WERI-Rb-1 (cell line): ENCODE measurements at regions not wholly inside any gene's neighbourhood (a gene's known extent, or its start where the extent isn't known, plus 50 kb on each side); places are given as distances from the start of the nearest gene placed in this dataset.
"Not testable (repeated sequence)": the region's sequence is repeated elsewhere in the genome, so short reads cannot be mapped to it uniquely, and the experiment has no call there.

Source experiments
- DNase-seq: peaks from one replicate; pipeline ENCODE4 v3.0.0-alpha.2; 2020
- H3K27ac ChIP-seq: fragments of 250-450 bp; sonication (Bioruptor Pico); 2 replicates; pipeline ENCODE4 v1.5.1; 2020; ENCODE audit warnings: mild to moderate bottlenecking, moderate library complexity
- H3K27me3 ChIP-seq: fragments of 250-450 bp; sonication (Bioruptor Pico); 2 replicates; pipeline ENCODE4 v1.5.1; 2021; ENCODE audit warnings: mild to moderate bottlenecking, low read depth, moderate library complexity; ENCODE audit not compliant: insufficient read depth, severe bottlenecking
- H3K36me3 ChIP-seq: fragments of 250-450 bp; sonication (Bioruptor Pico); 2 replicates; pipeline ENCODE4 v1.5.1; 2020; ENCODE audit warnings: mild to moderate bottlenecking, moderate library complexity
- H3K4me3 ChIP-seq: 2 replicates; pipeline ENCODE4 v1.5.1; 2011; ENCODE audit warnings: low read depth, mild to moderate bottlenecking, control low read depth, low read length
- H3K9me3 ChIP-seq: fragments of 250-450 bp; sonication (Bioruptor Pico); 2 replicates; pipeline ENCODE4 v1.5.1; 2021; ENCODE audit warnings: mild to moderate bottlenecking, moderate library complexity; ENCODE audit not compliant: severe bottlenecking
- CTCF ChIP-seq: IDR thresholded peaks from 2 replicates; pipeline ENCODE4 v1.5.1; 2011; ENCODE audit warnings: low read depth, mild to moderate bottlenecking, control low read depth, inconsistent platforms, low read length

GRCh38 chr2:188787658-188788240 lies 186.4 kb upstream of the COL3A1 start:
- no peak for DNase-seq
- no peaks in the 10 kb centered on the region for H3K36me3 ChIP-seq
- H3K9me3 ChIP-seq = no peaks in the 10 kb centered on the region
- no peak for TF ChIP-seq CTCF
- no peak overlapping the region for H3K4me3 ChIP-seq
- H3K27me3 ChIP-seq = no peaks in the 10 kb centered on the region
- no peak overlapping the region for H3K27ac ChIP-seq

GRCh38 chr2:188788621-188789020 lies 185.6 kb upstream of the COL3A1 start:
- Histone ChIP-seq H3K27ac (no peak overlapping the region), H3K4me3 (no peak overlapping the region), H3K9me3 (no peaks in the 10 kb centered on the region), H3K27me3 (no peaks in the 10 kb centered on the region), H3K36me3 (no peaks in the 10 kb centered on the region)
- TF ChIP-seq CTCF = no peak
- DNase-seq = no peak

- Histone ChIP-seq H3K27me3 (no peaks in the 10 kb centered on the region), H3K27ac (no peak overlapping the region), H3K4me3 (no peak overlapping the region), H3K9me3 (no peaks in the 10 kb centered on the region), H3K36me3 (no peaks in the 10 kb centered on the region)
- TF ChIP-seq CTCF = no peak
- DNase-seq = no peak
Observed at GRCh38 chr2:188789951-188790350, 184.2 kb upstream of the COL3A1 start.

- DNase-seq, H3K36me3 ChIP-seq, H3K27me3 ChIP-seq, H3K4me3 ChIP-seq, H3K27ac ChIP-seq, H3K9me3 ChIP-seq: not testable (repeated sequence)
Observed at GRCh38 chr2:188794453-188794852, 179.7 kb upstream of the COL3A1 start.

- Histone ChIP-seq H3K4me3 (no peak overlapping the region), H3K27me3 (no peaks in the 10 kb centered on the region), H3K27ac (no peak overlapping the region), H3K9me3 (no peaks in the 10 kb centered on the region), H3K36me3 (no peaks in the 10 kb centered on the region)
- no peak for DNase-seq
- TF ChIP-seq CTCF = no peak
Observed at GRCh38 chr2:188795762-188796161, 178.4 kb upstream of the COL3A1 start.

GRCh38 chr2:188797371-188797770 lies 176.8 kb upstream of the COL3A1 start:
- Histone ChIP-seq H3K27me3 (no peaks in the 10 kb centered on the region), H3K27ac (no peak overlapping the region), H3K4me3 (no peak overlapping the region), H3K9me3 (no peaks in the 10 kb centered on the region), H3K36me3 (no peaks in the 10 kb centered on the region)
- no peak for TF ChIP-seq CTCF
- DNase-seq = no peak
